T-helper 1 cell treated with Interleukin-12 subunit alpha and Interleukin-12 subunit beta and Interleukin-4 antibody, amounts not matched to agents 30 μg/mL and 1 μg/mL, for 36 hours (primary cell): ENCODE measurements at regions not wholly inside any gene's neighbourhood (a gene's known extent, or its start where the extent isn't known, plus 50 kb on each side); places are given as distances from the start of the nearest gene placed in this dataset.
"Not testable (repeated sequence)": the region's sequence is repeated elsewhere in the genome, so short reads cannot be mapped to it uniquely, and the experiment has no call there.

Source experiments
- H3K27ac Mint-ChIP-seq: one replicate; pipeline ENCODE4 v1.8.0; 2021; ENCODE audit warnings: mild to moderate bottlenecking, mixed read lengths
- H3K27me3 Mint-ChIP-seq: one replicate; pipeline ENCODE4 v1.8.0; 2021; ENCODE audit warnings: low read depth, mixed read lengths
- H3K36me3 Mint-ChIP-seq: one replicate; pipeline ENCODE4 v1.8.0; 2021; ENCODE audit warnings: low read depth, mixed read lengths
- H3K4me1 Mint-ChIP-seq: one replicate; pipeline ENCODE4 v1.8.0; 2021; ENCODE audit warnings: low read depth, mixed read lengths
- H3K4me3 Mint-ChIP-seq: one replicate; pipeline ENCODE4 v1.8.0; 2021; ENCODE audit warnings: mild to moderate bottlenecking, moderate library complexity, mixed read lengths
- H3K9me3 Mint-ChIP-seq: one replicate; pipeline ENCODE4 v1.8.0; 2021; ENCODE audit warnings: mixed read lengths

DNA sequence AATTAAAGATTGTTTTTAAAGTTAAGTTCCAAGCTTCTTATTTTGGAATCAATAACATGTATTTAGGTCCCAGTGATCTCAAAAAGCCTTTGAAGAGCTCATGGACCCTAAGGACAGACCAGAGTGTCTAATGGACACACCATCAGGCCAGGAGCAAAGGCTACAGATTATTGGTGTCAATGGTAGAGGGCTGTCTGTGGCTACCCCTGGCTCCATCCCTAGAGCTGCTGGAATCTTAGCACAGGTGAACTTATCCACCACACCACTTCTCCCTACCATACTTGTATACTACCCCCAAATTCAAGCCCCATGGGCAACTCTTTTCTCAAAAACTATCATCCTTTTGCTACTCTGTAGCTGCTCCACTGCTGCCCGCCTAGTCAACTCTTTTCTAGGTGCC lies 79.4 kb upstream of the BEND6 start:
- no peaks in the 10 kb centered on the region for H3K9me3 Mint-ChIP-seq
- H3K27ac Mint-ChIP-seq, result no peak overlapping the region
- H3K4me1 Mint-ChIP-seq, result no peaks in the 10 kb centered on the region
- peaks cover 33% of the 10 kb centered on the region for H3K27me3 Mint-ChIP-seq
- H3K4me3 Mint-ChIP-seq, result no peak overlapping the region
- no peaks in the 10 kb centered on the region for H3K36me3 Mint-ChIP-seq

DNA sequence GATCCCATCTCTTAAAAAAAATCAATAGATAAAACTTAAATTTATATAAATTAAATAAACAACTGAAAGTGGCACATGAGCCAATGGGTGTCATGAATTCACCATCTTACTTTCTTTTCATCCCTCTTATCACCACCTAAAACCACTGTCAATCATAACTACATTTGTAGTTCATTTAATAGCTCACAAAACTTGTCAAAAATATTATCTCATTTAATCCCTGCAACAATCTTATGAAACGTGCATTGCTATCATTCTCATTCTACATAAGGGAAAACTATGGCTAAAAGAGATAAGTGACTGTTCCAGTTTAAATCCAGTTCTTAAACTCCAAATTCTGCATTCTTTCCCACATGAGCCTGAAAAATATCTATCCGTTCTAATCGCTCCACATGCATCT lies 80.6 kb upstream of the BEND6 start:
- H3K9me3 Mint-ChIP-seq, result no peaks in the 10 kb centered on the region
- no peak overlapping the region for H3K27ac Mint-ChIP-seq
- no peak overlapping the region for H3K4me3 Mint-ChIP-seq
- peaks cover 34% of the 10 kb centered on the region for H3K27me3 Mint-ChIP-seq
- H3K4me1 Mint-ChIP-seq, result no peaks in the 10 kb centered on the region
- H3K36me3 Mint-ChIP-seq, result no peaks in the 10 kb centered on the region

DNA sequence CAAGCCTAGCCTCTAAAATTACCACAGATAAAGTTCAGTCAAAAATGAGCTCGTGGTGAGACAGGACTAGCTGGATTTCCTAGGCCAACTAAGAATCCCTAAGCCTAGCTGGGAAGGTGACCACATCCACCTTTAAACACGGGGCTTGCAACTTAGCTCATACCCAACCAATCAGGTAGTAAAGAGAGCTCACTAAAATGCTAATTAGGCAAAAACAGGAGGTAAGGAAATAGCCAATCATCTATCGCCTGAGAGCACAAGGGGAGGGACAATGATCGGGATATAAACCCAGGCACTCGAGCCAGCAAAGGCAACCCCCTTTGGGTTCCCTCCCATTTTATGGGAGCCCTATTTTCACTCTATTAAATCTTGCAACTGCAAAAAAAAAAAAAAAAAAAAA lies 84.9 kb upstream of the BEND6 start:
- H3K9me3 Mint-ChIP-seq, H3K4me3 Mint-ChIP-seq, H3K4me1 Mint-ChIP-seq, H3K36me3 Mint-ChIP-seq, H3K27ac Mint-ChIP-seq: not testable (repeated sequence)
- peaks cover 16% of the 10 kb centered on the region for H3K27me3 Mint-ChIP-seq

DNA sequence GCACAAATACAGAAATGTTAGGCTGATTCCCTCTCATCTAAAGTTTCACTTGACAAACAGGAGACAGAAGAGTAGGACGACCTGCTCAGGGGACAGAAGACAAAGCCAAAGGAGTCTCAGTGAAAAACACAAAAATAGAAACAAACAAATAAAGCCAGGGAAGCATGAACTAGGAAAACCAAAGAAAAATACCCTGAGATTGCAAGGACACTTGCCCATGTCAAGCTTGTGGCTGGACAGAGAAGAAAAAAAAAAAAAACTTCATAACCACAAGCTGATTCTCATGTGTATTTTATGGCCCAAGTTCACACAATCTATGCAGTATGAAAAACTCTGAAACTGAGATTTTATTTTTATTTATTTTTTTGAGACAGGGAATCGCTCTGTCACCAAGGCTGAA lies 85.6 kb upstream of the BEND6 start:
- no peaks in the 10 kb centered on the region for H3K36me3 Mint-ChIP-seq
- H3K4me1 Mint-ChIP-seq, result no peaks in the 10 kb centered on the region
- H3K27ac Mint-ChIP-seq, result no peak overlapping the region
- no peaks in the 10 kb centered on the region for H3K9me3 Mint-ChIP-seq
- H3K4me3 Mint-ChIP-seq, result no peak overlapping the region
- H3K27me3 Mint-ChIP-seq, result peaks cover 12% of the 10 kb centered on the region

DNA sequence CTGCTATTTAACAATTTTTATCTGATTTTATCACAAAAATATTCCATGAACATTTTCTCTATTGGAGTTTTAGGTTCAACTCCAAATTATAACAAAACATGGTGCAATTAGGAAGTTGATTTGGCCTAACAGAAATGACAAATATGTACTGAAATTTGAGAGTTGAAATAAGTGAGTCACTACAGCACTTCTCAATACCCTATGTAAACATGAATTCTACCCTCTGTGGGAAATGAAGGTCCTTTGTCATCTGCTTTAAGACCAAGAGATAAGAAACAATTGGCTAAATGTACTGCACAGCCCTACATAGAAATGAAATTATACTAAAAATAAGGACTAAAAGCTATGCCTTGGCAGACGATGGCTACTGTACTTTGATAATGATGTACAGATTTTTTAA lies 86.2 kb upstream of the BEND6 start:
- Mint-ChIP-seq H3K27me3 (peaks cover 12% of the 10 kb centered on the region), H3K36me3 (no peaks in the 10 kb centered on the region), H3K4me3 (no peak overlapping the region), H3K27ac (no peak overlapping the region), H3K4me1 (no peaks in the 10 kb centered on the region), H3K9me3 (no peaks in the 10 kb centered on the region)

DNA sequence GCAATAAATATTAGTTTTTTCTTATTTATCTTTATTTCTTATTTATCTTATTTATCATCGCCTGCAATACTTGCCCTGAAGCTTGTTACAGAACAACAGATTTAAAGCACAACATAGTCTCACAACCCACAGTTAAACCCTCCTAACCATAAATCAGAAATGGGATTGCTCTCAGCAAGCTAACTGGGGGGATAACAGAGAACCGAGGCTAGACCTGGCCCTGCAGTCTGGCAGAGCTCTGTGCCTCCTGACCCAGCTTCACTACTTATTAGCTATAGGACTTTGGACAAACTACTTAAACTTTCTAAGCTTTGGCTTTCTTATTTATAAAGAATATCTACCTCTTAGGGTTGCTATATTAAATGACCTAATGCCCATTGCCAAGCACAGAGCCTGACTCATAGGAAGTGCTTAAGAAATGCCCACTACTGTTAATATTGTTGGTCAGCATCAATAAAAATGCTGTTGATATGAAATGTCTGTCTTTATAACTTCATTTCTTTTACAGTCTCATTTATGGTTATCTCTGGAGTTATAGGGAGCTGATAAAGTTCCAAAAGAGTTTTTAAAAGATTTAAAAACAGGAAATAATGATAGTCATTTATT lies 87.9 kb upstream of the BEND6 start:
- H3K4me1 Mint-ChIP-seq, result peaks cover 10% of the 10 kb centered on the region
- H3K27ac Mint-ChIP-seq, result no peak overlapping the region
- no peaks in the 10 kb centered on the region for H3K36me3 Mint-ChIP-seq

DNA sequence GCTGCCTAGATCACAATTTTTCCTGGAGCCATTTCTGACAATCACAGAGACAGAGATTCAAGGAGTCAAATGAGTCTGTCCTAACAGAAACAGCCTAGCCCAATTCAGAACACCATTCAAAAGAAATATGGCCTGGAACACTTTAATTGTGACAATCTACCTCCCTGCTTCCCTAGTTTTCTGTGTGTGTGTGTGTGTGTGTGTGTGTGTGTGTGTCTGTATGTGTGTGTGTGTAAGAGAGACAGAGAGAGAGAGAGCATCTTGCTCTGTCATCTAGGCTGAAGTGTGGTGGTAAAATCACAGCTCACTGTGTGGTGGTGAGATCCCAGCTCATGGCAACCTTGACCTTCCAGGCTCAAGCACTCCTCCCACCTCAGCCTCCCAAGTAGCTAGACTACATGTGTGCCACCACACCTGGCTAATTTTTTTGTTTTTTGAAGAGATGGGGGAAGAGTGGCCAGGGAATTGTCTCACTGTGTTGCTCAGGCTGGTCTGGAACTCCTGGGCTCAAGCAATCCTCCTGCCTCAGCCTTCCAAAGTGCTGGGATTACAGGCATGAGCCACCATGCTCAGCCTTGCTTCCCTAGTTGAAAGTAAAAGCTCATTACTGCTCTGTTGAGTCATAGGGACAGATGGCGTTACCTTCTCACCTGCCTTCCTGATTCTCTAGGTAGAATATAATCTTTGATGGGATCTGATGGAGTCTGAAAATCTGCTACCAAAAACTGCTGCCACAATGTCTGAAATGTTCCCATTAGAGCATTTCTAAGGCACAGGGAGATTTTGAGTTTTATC lies 89.6 kb upstream of the BEND6 start:
- no peaks in the 10 kb centered on the region for H3K36me3 Mint-ChIP-seq
- peaks cover 15% of the 10 kb centered on the region for H3K27me3 Mint-ChIP-seq

More for the DNA sequence above, 87.9 kb upstream of the BEND6 start:
- peaks cover 9% of the 10 kb centered on the region for H3K27me3 Mint-ChIP-seq
- H3K9me3 Mint-ChIP-seq, result no peaks in the 10 kb centered on the region
- no peak overlapping the region for H3K4me3 Mint-ChIP-seq

DNA sequence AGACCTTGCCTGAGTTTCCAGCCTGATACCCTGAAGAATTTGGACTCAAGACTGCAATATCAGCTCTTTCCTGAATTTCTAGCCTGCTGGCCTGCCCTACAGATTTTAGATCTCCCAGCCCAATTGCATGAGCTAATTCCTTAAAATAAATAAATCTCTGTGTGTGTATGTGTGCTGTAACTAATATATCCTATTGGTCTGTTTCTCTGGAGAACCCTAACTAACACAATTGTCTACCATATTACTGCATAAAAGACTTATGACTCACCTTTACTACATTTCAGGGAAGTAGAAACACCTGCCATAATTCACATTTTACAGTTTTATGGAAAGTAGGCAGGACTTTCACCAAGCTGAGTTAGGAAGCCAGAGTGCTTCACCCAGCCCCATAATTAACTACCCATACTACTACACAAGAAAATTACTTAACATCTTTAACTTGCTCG lies 90.7 kb upstream of the BEND6 start:
- Mint-ChIP-seq H3K27me3 (peaks cover 16% of the 10 kb centered on the region), H3K36me3 (no peaks in the 10 kb centered on the region), H3K9me3 (no peaks in the 10 kb centered on the region), H3K4me3 (no peak overlapping the region), H3K4me1 (peaks cover 10% of the 10 kb centered on the region), H3K27ac (no peak overlapping the region)

More for the DNA sequence above, 89.6 kb upstream of the BEND6 start:
- Mint-ChIP-seq H3K4me3 (no peak overlapping the region), H3K9me3 (no peaks in the 10 kb centered on the region), H3K27ac (no peak overlapping the region), H3K4me1 (peaks cover 10% of the 10 kb centered on the region)

DNA sequence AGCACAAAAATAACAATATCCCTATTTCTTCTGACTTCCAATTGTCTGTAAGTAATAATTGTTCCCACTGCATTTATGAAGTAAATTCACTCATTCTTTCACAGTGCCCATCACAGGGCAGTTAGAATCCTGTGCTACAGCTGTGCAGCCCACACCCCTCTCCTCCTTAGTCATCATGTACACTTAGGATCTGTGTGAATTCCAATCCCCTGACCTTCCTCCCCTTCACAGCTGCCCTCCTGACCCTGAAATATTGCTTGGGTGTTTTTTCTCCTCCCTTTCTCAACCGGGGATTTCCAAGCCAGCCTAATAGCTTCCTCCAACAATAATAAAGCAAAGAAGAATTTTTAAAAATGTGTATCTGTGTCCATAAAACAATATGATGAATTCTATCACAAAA lies 91.5 kb upstream of the BEND6 start:
- H3K27me3 Mint-ChIP-seq, result peaks cover 15% of the 10 kb centered on the region
- H3K27ac Mint-ChIP-seq, result no peak overlapping the region

DNA sequence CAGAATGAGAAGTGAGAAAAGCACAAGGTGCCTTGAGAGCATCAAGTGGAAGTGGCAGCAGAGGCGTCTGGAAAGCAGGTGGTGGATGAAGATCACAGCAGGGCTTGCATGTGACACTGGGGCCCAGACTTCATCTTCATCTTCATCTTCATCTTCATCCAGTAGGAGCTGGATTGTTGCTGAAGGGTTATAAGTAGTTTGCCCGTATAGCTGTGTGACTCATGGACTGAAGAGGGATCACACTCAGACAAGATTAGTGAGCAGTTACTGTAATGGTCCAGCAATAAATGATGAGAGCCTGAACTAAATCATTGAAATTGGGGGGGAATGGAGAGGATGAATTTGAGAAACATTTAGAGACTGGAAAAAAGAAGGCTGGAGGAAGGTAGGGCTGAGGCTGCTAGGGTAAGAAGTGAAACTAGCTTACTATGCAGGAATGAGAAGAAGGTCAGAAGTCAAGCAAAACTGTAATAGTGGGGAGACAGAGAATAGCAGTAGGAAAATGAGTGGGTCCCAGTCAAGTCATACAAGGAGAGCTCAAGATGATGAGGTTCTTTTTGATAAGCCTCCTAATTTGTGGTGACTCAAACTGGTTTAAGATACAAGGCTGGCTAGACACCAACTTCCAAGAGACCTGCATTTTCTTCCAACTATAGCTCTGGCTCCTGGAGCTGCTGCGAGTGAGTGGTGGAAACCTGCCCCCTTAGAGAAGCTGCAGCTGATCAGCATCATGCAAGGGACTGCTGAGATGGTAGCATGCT lies 92.3 kb upstream of the BEND6 start:
- no peak overlapping the region for H3K4me3 Mint-ChIP-seq
- H3K36me3 Mint-ChIP-seq, result no peaks in the 10 kb centered on the region
- peaks cover 15% of the 10 kb centered on the region for H3K27me3 Mint-ChIP-seq

More for the DNA sequence above, 91.5 kb upstream of the BEND6 start:
- H3K4me3 Mint-ChIP-seq, result no peak overlapping the region
- H3K4me1 Mint-ChIP-seq, result peaks cover 10% of the 10 kb centered on the region
- H3K36me3 Mint-ChIP-seq, result no peaks in the 10 kb centered on the region
- no peaks in the 10 kb centered on the region for H3K9me3 Mint-ChIP-seq

DNA sequence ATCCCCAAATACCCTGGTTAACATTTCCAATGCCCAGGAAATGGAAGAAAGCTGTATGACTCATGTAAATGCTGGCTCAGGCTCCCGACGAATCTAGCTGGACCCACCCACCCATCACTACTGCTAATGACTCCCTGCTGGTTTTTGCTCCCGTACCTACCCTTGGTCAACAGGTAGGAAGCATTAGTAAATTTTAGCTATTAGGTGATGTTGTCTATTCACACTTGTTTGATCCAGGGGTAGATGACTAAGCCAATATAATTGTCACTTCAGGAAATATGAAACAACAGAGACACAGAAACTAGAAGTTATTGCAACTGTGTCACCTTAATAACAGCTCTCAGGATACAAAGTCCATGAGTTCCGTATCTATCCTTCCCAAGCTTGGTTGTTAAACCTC lies 94.4 kb upstream of the BEND6 start:
- no peak overlapping the region for H3K27ac Mint-ChIP-seq
- H3K4me1 Mint-ChIP-seq, result peaks cover 10% of the 10 kb centered on the region
- no peaks in the 10 kb centered on the region for H3K9me3 Mint-ChIP-seq
- H3K27me3 Mint-ChIP-seq, result peaks cover 28% of the 10 kb centered on the region
- no peaks in the 10 kb centered on the region for H3K36me3 Mint-ChIP-seq
- H3K4me3 Mint-ChIP-seq, result no peak overlapping the region

More for the DNA sequence above, 92.3 kb upstream of the BEND6 start:
- Mint-ChIP-seq H3K4me1 (peaks cover 10% of the 10 kb centered on the region), H3K27ac (no peak overlapping the region), H3K9me3 (no peaks in the 10 kb centered on the region)

DNA sequence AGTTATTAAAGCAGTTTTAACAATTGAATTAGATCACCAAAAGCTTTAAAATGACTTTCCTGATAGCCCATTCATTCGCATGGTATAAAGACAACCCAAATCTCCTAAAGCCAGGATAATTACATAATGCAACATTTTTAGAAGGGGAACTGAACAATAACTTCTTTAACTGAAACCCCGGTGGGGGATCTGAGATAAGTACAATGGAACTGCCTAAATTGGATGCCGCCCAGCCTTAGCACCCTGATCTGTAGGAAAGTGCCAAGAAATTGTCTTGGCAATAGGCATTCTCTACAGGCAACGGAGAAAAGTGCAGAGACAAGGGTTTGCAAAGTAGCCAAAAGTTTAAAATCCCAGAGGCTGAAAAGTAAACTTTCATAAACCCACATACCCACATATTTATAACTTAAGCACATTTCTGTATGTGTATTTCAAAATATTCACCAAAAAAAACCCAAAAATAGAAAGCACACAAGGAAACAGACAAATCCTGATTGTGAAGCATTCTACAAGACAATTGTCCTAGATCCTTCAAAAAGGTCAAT lies 98.8 kb upstream of the BEND6 start:
- peaks cover 17% of the 10 kb centered on the region for H3K4me1 Mint-ChIP-seq
- peaks cover 1% of the 10 kb centered on the region for H3K36me3 Mint-ChIP-seq
- no peaks in the 10 kb centered on the region for H3K9me3 Mint-ChIP-seq
- no peak overlapping the region for H3K4me3 Mint-ChIP-seq
- H3K27me3 Mint-ChIP-seq, result peaks cover 24% of the 10 kb centered on the region
- no peak overlapping the region for H3K27ac Mint-ChIP-seq

DNA sequence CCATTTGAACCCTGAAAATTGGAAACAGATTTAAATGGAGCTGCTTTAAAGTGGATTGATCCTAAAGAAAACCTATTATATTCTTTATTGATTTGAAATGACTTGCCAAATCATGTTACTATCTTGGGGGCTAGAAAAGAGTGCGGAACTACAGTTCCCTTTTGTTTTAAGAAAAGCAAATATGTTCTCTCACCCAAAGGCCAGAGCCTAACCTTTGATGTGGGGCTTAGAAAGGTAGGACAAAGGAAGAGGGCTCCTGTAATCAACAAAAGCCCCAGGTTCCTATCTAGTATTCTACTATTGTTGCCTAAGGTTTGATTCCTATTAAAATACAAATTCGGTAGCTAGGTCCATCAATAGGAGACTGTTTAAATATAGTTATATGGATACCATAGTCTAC lies 100.8 kb upstream of the BEND6 start:
- Mint-ChIP-seq H3K36me3 (peaks cover 1% of the 10 kb centered on the region), H3K27me3 (peaks cover 22% of the 10 kb centered on the region), H3K9me3 (no peaks in the 10 kb centered on the region), H3K4me1 (peaks cover 25% of the 10 kb centered on the region), H3K4me3 (no peak overlapping the region), H3K27ac (no peak overlapping the region)

DNA sequence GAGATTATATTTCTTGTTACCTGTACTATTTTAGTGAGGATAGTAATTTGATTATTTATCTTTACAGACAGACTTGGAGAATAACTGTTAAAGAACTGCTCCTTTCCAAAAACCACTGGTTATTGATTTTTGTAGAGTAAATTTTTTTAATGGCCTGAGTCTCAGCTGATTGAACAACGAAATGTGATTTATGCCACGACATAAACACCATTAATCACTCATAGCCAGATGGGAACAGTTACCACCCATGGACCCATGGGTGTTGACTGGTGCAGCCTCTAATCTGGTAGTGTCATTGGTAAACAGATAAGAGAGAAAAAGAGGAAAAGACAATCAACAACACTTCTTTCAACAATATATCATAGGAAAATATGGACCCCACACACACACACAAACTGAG lies 101.4 kb upstream of the BEND6 start:
- Mint-ChIP-seq H3K9me3 (no peaks in the 10 kb centered on the region), H3K36me3 (peaks cover 1% of the 10 kb centered on the region), H3K27me3 (peaks cover 22% of the 10 kb centered on the region), H3K4me3 (no peak overlapping the region), H3K4me1 (peaks cover 25% of the 10 kb centered on the region), H3K27ac (no peak overlapping the region)
